ENCODE measurements at regions not wholly inside any gene's neighbourhood (a gene's known extent, or its start where the extent isn't known, plus 50 kb on each side); places are given as distances from the start of the nearest gene placed in this dataset.

DNA sequence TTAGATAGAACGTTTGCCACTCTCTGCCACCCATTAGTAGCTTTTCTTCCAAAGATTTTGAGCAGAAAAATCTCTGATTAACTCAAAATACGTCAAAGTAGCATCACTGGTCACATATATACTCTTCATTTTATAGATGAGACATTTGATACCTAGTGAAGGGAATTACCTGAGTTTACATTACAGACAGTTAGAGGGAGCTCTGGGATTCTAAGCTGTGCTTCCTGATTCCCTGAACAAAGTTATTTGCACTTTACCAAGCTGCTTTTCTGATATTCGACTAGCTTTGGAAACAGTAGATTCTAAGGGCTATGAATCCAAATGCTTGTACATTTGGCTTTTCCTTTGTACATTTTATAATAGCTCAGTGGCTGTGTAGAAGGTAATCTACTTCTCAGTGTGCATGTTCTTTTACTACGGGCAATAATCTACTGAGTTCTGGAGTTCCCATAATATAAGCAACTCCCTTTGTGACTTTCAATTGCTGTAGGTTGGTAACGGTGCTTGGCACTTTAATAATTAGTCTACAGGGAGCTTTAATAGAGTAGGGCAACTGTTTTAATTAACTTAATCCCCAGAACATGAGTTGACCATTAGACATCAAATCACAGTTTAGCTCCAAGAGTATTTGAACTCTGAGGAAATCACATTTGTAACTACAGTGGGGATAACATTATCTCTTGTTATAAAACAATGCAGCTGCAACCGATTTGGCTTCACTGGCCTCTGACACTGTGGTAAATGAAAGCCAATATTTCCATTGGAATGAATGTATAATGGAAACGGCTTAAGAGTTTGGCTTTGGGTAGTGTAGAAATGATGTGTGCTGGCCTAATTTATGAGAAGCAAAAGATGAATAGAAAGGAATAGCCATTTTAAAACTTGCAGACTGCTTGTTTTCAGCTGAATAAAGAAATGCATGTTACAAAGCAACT, 1602.4 kb downstream of the STIM2 start:
- TF ChIP-seq POLR2A (IDR thresholded peaks at IDR 0.05; ENCODE audit: low read length) (no peak), KDM5A (IDR thresholded peaks at IDR 0.05) (no peak), ZC3H11A (IDR thresholded peaks at IDR 0.05) (no peak), RFX5 (IDR thresholded peaks at IDR 0.05) (no peak), MAFK (IDR thresholded peaks at IDR 0.05; ENCODE audit: partially characterized antibody) (no peak), MAZ (IDR thresholded peaks at IDR 0.05; ENCODE audit: borderline replicate concordance, low read depth, low read length) (no peak)
- TF ChIP-seq, protein P1, sequence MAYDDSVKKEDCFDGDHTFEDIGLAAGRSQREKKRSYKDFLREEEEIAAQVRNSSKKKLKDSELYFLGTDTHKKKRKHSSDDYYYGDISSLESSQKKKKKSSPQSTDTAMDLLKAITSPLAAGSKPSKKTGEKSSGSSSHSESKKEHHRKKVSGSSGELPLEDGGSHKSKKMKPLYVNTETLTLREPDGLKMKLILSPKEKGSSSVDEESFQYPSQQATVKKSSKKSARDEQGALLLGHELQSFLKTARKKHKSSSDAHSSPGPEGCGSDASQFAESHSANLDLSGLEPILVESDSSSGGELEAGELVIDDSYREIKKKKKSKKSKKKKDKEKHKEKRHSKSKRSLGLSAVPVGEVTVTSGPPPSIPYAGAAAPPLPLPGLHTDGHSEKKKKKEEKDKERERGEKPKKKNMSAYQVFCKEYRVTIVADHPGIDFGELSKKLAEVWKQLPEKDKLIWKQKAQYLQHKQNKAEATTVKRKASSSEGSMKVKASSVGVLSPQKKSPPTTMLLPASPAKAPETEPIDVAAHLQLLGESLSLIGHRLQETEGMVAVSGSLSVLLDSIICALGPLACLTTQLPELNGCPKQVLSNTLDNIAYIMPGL (CRISPR knock-in tag; IDR thresholded peaks at IDR 0.05; ENCODE audit: borderline replicate concordance): no peak
- TF ChIP-seq, protein P2, sequence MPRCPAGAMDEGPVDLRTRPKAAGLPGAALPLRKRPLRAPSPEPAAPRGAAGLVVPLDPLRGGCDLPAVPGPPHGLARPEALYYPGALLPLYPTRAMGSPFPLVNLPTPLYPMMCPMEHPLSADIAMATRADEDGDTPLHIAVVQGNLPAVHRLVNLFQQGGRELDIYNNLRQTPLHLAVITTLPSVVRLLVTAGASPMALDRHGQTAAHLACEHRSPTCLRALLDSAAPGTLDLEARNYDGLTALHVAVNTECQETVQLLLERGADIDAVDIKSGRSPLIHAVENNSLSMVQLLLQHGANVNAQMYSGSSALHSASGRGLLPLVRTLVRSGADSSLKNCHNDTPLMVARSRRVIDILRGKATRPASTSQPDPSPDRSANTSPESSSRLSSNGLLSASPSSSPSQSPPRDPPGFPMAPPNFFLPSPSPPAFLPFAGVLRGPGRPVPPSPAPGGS (IDR thresholded peaks at IDR 0.05): no peak
- TF ChIP-seq, protein P3, sequence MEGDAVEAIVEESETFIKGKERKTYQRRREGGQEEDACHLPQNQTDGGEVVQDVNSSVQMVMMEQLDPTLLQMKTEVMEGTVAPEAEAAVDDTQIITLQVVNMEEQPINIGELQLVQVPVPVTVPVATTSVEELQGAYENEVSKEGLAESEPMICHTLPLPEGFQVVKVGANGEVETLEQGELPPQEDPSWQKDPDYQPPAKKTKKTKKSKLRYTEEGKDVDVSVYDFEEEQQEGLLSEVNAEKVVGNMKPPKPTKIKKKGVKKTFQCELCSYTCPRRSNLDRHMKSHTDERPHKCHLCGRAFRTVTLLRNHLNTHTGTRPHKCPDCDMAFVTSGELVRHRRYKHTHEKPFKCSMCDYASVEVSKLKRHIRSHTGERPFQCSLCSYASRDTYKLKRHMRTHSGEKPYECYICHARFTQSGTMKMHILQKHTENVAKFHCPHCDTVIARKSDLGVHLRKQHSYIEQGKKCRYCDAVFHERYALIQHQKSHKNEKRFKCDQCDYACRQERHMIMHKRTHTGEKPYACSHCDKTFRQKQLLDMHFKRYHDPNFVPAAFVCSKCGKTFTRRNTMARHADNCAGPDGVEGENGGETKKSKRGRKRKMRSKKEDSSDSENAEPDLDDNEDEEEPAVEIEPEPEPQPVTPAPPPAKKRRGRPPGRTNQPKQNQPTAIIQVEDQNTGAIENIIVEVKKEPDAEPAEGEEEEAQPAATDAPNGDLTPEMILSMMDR (IDR thresholded peaks at IDR 0.05): no peak
